GM12878 (cell line): ENCODE measurements at regions not wholly inside any gene's neighbourhood (a gene's known extent, or its start where the extent isn't known, plus 50 kb on each side); places are given as distances from the start of the nearest gene placed in this dataset.

ENCODE experiments used
- CBX5 ChIP-seq: sonication (generic); IDR thresholded peaks from 2 replicates; pipeline ENCODE4 v1.6.1; 2016; ENCODE audit warnings: low read depth, moderate library complexity, mild to moderate bottlenecking, inconsistent platforms
- CTCF ChIP-seq, 3 experiments: IDR thresholded peaks in 2 of 3; conservative IDR thresholded peaks in 1 of 3; 2 replicates each; pipeline ENCODE4 v1.5.1; 2011; ENCODE audit warnings: low read depth in 3 of 3, low read length in 3 of 3, mild to moderate bottlenecking in 3 of 3, control low read depth in 2 of 3, moderate library complexity in 2 of 3, inconsistent platforms in 1 of 3, mixed read lengths in 1 of 3; ENCODE audit not compliant: control insufficient read depth in 2 of 3, insufficient read depth in 1 of 3; ENCODE audit errors: extremely low read depth in 1 of 3
- EGR1 ChIP-seq, 2 experiments: IDR thresholded peaks; 1 replicate in 1 of 2; 2 replicates in 1 of 2; pipeline ENCODE4 v1.6.1; 2011 to 2012; ENCODE audit warnings: low read depth in 2 of 2, low read length in 2 of 2, borderline replicate concordance in 1 of 2, mild to moderate bottlenecking in 1 of 2, moderate library complexity in 1 of 2

- TF ChIP-seq CTCF (IDR thresholded peaks at IDR 0.05 in 2 of 3, conservative IDR thresholded peaks at IDR 0.05 in 1 of 3; ENCODE audit: control insufficient read depth in 2 of 3, extremely low read depth in 1 of 3, insufficient read depth in 1 of 3, low read depth in 3 of 3, low read length in 3 of 3) (no peak), CBX5 (no peak), EGR1 (IDR thresholded peaks at IDR 0.05; ENCODE audit: borderline replicate concordance in 1 of 2, low read depth in 2 of 2, low read length in 2 of 2) (no peak)
Measured at GRCh38 chr4:34633241-34633640, 1611.1 kb downstream of the ARAP2 start.
